ENCODE measurements at regions not wholly inside any gene's neighbourhood (a gene's known extent, or its start where the extent isn't known, plus 50 kb on each side); places are given as distances from the start of the nearest gene placed in this dataset.
"Not testable (repeated sequence)": the region's sequence is repeated elsewhere in the genome, so short reads cannot be mapped to it uniquely, and the experiment has no call there.

- Histone ChIP-seq H3F3A (ENCODE audit: insufficient read depth, low read length) (no peaks in the 10 kb centered on the region), H2AFZ (ENCODE audit: low read length) (no peak overlapping the region), H3K36me3 (ENCODE audit: insufficient read depth, low read length) (no peaks in the 10 kb centered on the region), H4K20me1 (ENCODE audit: insufficient read depth, low read length) (no peaks in the 10 kb centered on the region), H3K9me3 (ENCODE audit: low read length) (no peaks in the 10 kb centered on the region), H3K27ac (ENCODE audit: low read depth, low read length, poor library complexity, severe bottlenecking) (no peak overlapping the region), H3K4me1 (ENCODE audit: insufficient read depth, low read length, severe bottlenecking) (no peaks in the 10 kb centered on the region), H3K4me2 (ENCODE audit: low read length) (no peak overlapping the region), H3K27me3 (ENCODE audit: insufficient read depth, low read length) (peaks cover 8% of the 10 kb centered on the region), H3K79me2 (ENCODE audit: insufficient read depth, low read length) (no peaks in the 10 kb centered on the region), H3K9ac (ENCODE audit: low read length) (no peak overlapping the region), H3K9me2 (ENCODE audit: low read depth, low read length) (no peaks in the 10 kb centered on the region), H3K4me3 (ENCODE audit: low read depth, low read length, poor library complexity, severe bottlenecking) (no peak overlapping the region)
- TF ChIP-seq, protein P1, sequence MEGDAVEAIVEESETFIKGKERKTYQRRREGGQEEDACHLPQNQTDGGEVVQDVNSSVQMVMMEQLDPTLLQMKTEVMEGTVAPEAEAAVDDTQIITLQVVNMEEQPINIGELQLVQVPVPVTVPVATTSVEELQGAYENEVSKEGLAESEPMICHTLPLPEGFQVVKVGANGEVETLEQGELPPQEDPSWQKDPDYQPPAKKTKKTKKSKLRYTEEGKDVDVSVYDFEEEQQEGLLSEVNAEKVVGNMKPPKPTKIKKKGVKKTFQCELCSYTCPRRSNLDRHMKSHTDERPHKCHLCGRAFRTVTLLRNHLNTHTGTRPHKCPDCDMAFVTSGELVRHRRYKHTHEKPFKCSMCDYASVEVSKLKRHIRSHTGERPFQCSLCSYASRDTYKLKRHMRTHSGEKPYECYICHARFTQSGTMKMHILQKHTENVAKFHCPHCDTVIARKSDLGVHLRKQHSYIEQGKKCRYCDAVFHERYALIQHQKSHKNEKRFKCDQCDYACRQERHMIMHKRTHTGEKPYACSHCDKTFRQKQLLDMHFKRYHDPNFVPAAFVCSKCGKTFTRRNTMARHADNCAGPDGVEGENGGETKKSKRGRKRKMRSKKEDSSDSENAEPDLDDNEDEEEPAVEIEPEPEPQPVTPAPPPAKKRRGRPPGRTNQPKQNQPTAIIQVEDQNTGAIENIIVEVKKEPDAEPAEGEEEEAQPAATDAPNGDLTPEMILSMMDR (IDR thresholded peaks at IDR 0.05; ENCODE audit: low read length), result no peak
- TF ChIP-seq EZH2 (IDR thresholded peaks at IDR 0.05; ENCODE audit: borderline replicate concordance, low read length), result no peak
Measured at GRCh38 chr12:124699909-124700308, 132.5 kb upstream of the NCOR2 start.

DNA sequence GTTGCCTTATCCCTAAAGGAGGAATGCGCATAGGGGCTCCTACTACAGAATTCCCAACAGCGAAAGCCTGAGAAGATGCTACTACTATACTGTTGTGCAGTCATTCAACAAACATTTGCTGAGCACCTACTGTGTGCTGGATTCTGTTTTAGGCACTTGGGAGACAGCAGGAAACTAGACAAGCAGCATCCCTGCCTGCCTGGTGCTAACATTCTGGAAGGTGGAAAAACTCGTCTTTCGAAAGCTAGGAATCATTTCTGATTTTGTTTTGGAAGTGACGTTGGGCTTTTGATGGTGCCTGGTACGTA, 131.5 kb upstream of the NCOR2 start:
- no peaks in the 10 kb centered on the region for H4K20me1 ChIP-seq (ENCODE audit: insufficient read depth, low read length)
- H3K27ac ChIP-seq (ENCODE audit: low read depth, low read length, poor library complexity, severe bottlenecking), result no peak overlapping the region
- H3K4me3 ChIP-seq (ENCODE audit: low read depth, low read length, poor library complexity, severe bottlenecking), result no peak overlapping the region
- H3K9ac ChIP-seq (ENCODE audit: low read length), result no peak overlapping the region
- no peaks in the 10 kb centered on the region for H3K4me1 ChIP-seq (ENCODE audit: insufficient read depth, low read length, severe bottlenecking)
- H3K79me2 ChIP-seq (ENCODE audit: insufficient read depth, low read length), result no peaks in the 10 kb centered on the region
- H3K27me3 ChIP-seq (ENCODE audit: insufficient read depth, low read length), result peaks cover 8% of the 10 kb centered on the region
- H3K9me2 ChIP-seq (ENCODE audit: low read depth, low read length), result no peaks in the 10 kb centered on the region
- H3F3A ChIP-seq (ENCODE audit: insufficient read depth, low read length), result no peaks in the 10 kb centered on the region
- H3K9me3 ChIP-seq (ENCODE audit: low read length), result no peaks in the 10 kb centered on the region
- H3K36me3 ChIP-seq (ENCODE audit: insufficient read depth, low read length), result no peaks in the 10 kb centered on the region
- no peak for TF ChIP-seq EZH2 (IDR thresholded peaks at IDR 0.05; ENCODE audit: borderline replicate concordance, low read length)
- TF ChIP-seq, protein P1 (IDR thresholded peaks at IDR 0.05; ENCODE audit: low read length), result no peak
- H2AFZ ChIP-seq (ENCODE audit: low read length), result no peak overlapping the region
- no peak overlapping the region for H3K4me2 ChIP-seq (ENCODE audit: low read length)

GRCh38 chr12:124698211-124698997, 131.0 kb upstream of the NCOR2 start:
- Histone ChIP-seq H3K9me2 (ENCODE audit: low read depth, low read length) (no peaks in the 10 kb centered on the region), H3K9me3 (ENCODE audit: low read length) (no peaks in the 10 kb centered on the region), H3K4me1 (ENCODE audit: insufficient read depth, low read length, severe bottlenecking) (no peaks in the 10 kb centered on the region), H3K4me3 (ENCODE audit: low read depth, low read length, poor library complexity, severe bottlenecking) (no peak overlapping the region), H4K20me1 (ENCODE audit: insufficient read depth, low read length) (no peaks in the 10 kb centered on the region), H3K9ac (ENCODE audit: low read length) (no peak overlapping the region), H3K27me3 (ENCODE audit: insufficient read depth, low read length) (peaks cover 8% of the 10 kb centered on the region), H3K79me2 (ENCODE audit: insufficient read depth, low read length) (no peaks in the 10 kb centered on the region), H2AFZ (ENCODE audit: low read length) (no peak overlapping the region), H3F3A (ENCODE audit: insufficient read depth, low read length) (no peaks in the 10 kb centered on the region), H3K4me2 (ENCODE audit: low read length) (no peak overlapping the region), H3K36me3 (ENCODE audit: insufficient read depth, low read length) (no peaks in the 10 kb centered on the region), H3K27ac (ENCODE audit: low read depth, low read length, poor library complexity, severe bottlenecking) (no peak overlapping the region)
- no peak for TF ChIP-seq EZH2 (IDR thresholded peaks at IDR 0.05; ENCODE audit: borderline replicate concordance, low read length)

GRCh38 chr12:124697722-124698121, 130.3 kb upstream of the NCOR2 start:
- H3K79me2 ChIP-seq (ENCODE audit: insufficient read depth, low read length); H4K20me1 ChIP-seq (ENCODE audit: insufficient read depth, low read length); H3K9me2 ChIP-seq (ENCODE audit: low read depth, low read length); H3K4me3 ChIP-seq (ENCODE audit: low read depth, low read length, poor library complexity, severe bottlenecking); H3K36me3 ChIP-seq (ENCODE audit: insufficient read depth, low read length); H3K9ac ChIP-seq (ENCODE audit: low read length); H2AFZ ChIP-seq (ENCODE audit: low read length); H3F3A ChIP-seq (ENCODE audit: insufficient read depth, low read length); H3K4me2 ChIP-seq (ENCODE audit: low read length); H3K9me3 ChIP-seq (ENCODE audit: low read length); H3K27me3 ChIP-seq (ENCODE audit: insufficient read depth, low read length); H3K4me1 ChIP-seq (ENCODE audit: insufficient read depth, low read length, severe bottlenecking); H3K27ac ChIP-seq (ENCODE audit: low read depth, low read length, poor library complexity, severe bottlenecking): not testable (repeated sequence)

Measured in OCI-LY1 (cell line).